ENCODE measurements at regions not wholly inside any gene's neighbourhood (a gene's known extent, or its start where the extent isn't known, plus 50 kb on each side); places are given as distances from the start of the nearest gene placed in this dataset.

GRCh38 chr7:41544241-41544640 is 158.6 kb downstream of the INHBA start:
- no peak for TF ChIP-seq SMC3 (IDR thresholded peaks at IDR 0.05; ENCODE audit: low read depth, low read length)
- no peak for TF ChIP-seq CTCF (IDR thresholded peaks at IDR 0.05)
- no peak for TF ChIP-seq POLR2AphosphoS5 (IDR thresholded peaks at IDR 0.05; ENCODE audit: low read depth, low read length)
- TF ChIP-seq JUND (IDR thresholded peaks at IDR 0.05), result no peak
- TF ChIP-seq CHD2 (IDR thresholded peaks at IDR 0.05; ENCODE audit: low read length, partially characterized antibody), result no peak

Measured in SK-N-SH (cell line).